GM19025 (cell line): ENCODE measurements at regions not wholly inside any gene's neighbourhood (a gene's known extent, or its start where the extent isn't known, plus 50 kb on each side); places are given as distances from the start of the nearest gene placed in this dataset.
A peak's percentile ranks its signal among the peaks of the same experiment; 100 is the strongest.
"Not testable (repeated sequence)": the region's sequence is repeated elsewhere in the genome, so short reads cannot be mapped to it uniquely, and the experiment has no call there.

Experiments used
- ATAC-seq: cut with Tn5 transposase; IDR thresholded peaks from one replicate; pipeline ENCODE4 v1.9.1; 2021; ENCODE audit warnings: mild to moderate bottlenecking, low read depth, moderate library complexity; ENCODE audit not compliant: unreplicated experiment

GRCh38 chr17:68097161-68097805 lies 61.7 kb downstream of the KPNA2 start:
- no peak for ATAC-seq

- ATAC-seq: not testable (repeated sequence)
Observed at GRCh38 chr17:68099341-68099753, 63.8 kb downstream of the KPNA2 start.

GRCh38 chr17:68100000-68100641 lies 64.6 kb downstream of the KPNA2 start:
- ATAC-seq: no peak

- peak; percentile 75 for ATAC-seq
Observed at GRCh38 chr17:68101075-68101986, 65.8 kb downstream of the KPNA2 start.

GRCh38 chr17:68101987-68102314 lies 66.4 kb downstream of the KPNA2 start:
- ATAC-seq: no peak

GRCh38 chr17:68102318-68102758 lies 66.8 kb downstream of the KPNA2 start:
- no peak for ATAC-seq

- ATAC-seq: no peak
Observed at GRCh38 chr17:68103148-68103547, 67.6 kb downstream of the KPNA2 start.

GRCh38 chr17:68106085-68106484 lies 70.5 kb downstream of the KPNA2 start:
- ATAC-seq: no peak

GRCh38 chr17:68107373-68107772 lies 71.8 kb downstream of the KPNA2 start:
- no peak for ATAC-seq

- no peak for ATAC-seq
Observed at GRCh38 chr17:68108313-68109000, 72.9 kb downstream of the KPNA2 start.

GRCh38 chr17:68109404-68109803 lies 73.9 kb downstream of the KPNA2 start:
- ATAC-seq: not testable (repeated sequence)

GRCh38 chr17:68116211-68116610 lies 80.7 kb downstream of the KPNA2 start:
- ATAC-seq: not testable (repeated sequence)

GRCh38 chr17:68122587-68122986 lies 87.1 kb downstream of the KPNA2 start:
- no peak for ATAC-seq

GRCh38 chr17:68125111-68125870 lies 89.8 kb downstream of the KPNA2 start:
- ATAC-seq: no peak

GRCh38 chr17:68127914-68128313 lies 92.4 kb downstream of the KPNA2 start:
- ATAC-seq: no peak

GRCh38 chr17:68131456-68131855 lies 95.9 kb downstream of the KPNA2 start:
- no peak for ATAC-seq

GRCh38 chr17:68133346-68134045 lies 98.0 kb downstream of the KPNA2 start:
- ATAC-seq: no peak

- no peak for ATAC-seq
Observed at GRCh38 chr17:68134046-68134637, 98.6 kb downstream of the KPNA2 start.

GRCh38 chr17:68134731-68135130 lies 99.2 kb downstream of the KPNA2 start:
- ATAC-seq: no peak
